Body of pancreas (tissue), 4 donors: ENCODE measurements at regions not wholly inside any gene's neighbourhood (a gene's known extent, or its start where the extent isn't known, plus 50 kb on each side); places are given as distances from the start of the nearest gene placed in this dataset.

Source experiments
- CTCF ChIP-seq, 7 experiments: fragments of 450-650 bp in 4 of 7; fragments of 200-600 bp in 3 of 7; sonication (generic) in 3 of 7; IDR thresholded peaks; one replicate each; pipeline ENCODE4 v1.5.1; 2016 to 2019; ENCODE audit warnings: antibody characterized with exemption in 7 of 7
- POLR2A ChIP-seq, 3 donors: fragments of 450-650 bp; IDR thresholded peaks; one replicate each; pipeline ENCODE4 v1.6.1; 2016; ENCODE audit warnings: antibody characterized with exemption in 3 of 3, mild to moderate bottlenecking in 2 of 3

DNA sequence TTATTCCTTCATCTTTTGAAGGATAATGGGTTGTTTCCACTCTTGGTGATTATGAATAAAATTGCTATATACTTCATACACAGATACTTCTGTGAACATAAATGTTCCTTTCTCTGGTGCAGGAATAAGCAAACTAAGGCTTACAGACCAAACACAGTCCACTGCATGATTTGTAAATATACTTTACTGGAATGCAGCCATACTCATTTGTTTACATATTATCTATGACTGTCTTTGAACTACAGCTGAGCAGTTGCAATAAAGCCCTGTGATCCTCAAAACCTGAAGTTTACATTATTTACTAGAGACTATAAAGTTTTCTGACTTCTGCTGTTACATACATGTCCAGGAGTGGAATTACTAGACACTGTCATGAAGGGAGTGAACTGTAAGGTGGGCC, 381.0 kb upstream of the CNTNAP5 start:
- no peak for TF ChIP-seq CTCF (IDR thresholded peaks at IDR 0.05)
- TF ChIP-seq POLR2A (IDR thresholded peaks at IDR 0.05): no peak
